22Rv1 (cell line): ENCODE measurements at regions not wholly inside any gene's neighbourhood (a gene's known extent, or its start where the extent isn't known, plus 50 kb on each side); places are given as distances from the start of the nearest gene placed in this dataset.

ENCODE experiments used
- CTCF ChIP-seq: fragments of 450-650 bp; IDR thresholded peaks from 2 replicates; pipeline ENCODE4 v1.5.1; 2017; ENCODE audit warnings: mild to moderate bottlenecking
- ZFX ChIP-seq: fragments of 450-650 bp; IDR thresholded peaks from 2 replicates; pipeline ENCODE4 v1.6.1; 2017; ENCODE audit warnings: antibody characterized with exemption, borderline replicate concordance

- TF ChIP-seq CTCF (no peak), ZFX (no peak)
Measured at GRCh38 chrX:39611468-39611867, 486.3 kb downstream of the BCOR start.
